Fibroblast of lung (primary cell): ENCODE measurements at regions not wholly inside any gene's neighbourhood (a gene's known extent, or its start where the extent isn't known, plus 50 kb on each side); places are given as distances from the start of the nearest gene placed in this dataset.
"Not testable (repeated sequence)": the region's sequence is repeated elsewhere in the genome, so short reads cannot be mapped to it uniquely, and the experiment has no call there.

Experiments used
- CTCF ChIP-seq, 2 donors: IDR thresholded peaks in 1 of 2; conservative IDR thresholded peaks in 1 of 2; 1 replicate in 1 of 2; 2 replicates in 1 of 2; pipeline ENCODE4 v1.5.1; 2011 to 2012; ENCODE audit warnings: low read length in 2 of 2, control low read depth in 1 of 2, inconsistent platforms in 1 of 2, low read depth in 1 of 2, mild to moderate bottlenecking in 1 of 2
- EZH2 ChIP-seq: IDR thresholded peaks from 2 replicates; pipeline ENCODE4 v1.5.1; 2012; ENCODE audit warnings: low read length, control low read depth, mild to moderate bottlenecking; ENCODE audit errors: missing control alignments

GRCh38 chr12:131439752-131440151, 271.1 kb upstream of the SFSWAP start:
- TF ChIP-seq CTCF (conservative IDR thresholded peaks at IDR 0.05 in 1 of 2, IDR thresholded peaks at IDR 0.05 in 1 of 2; ENCODE audit: low read depth in 1 of 2, low read length in 2 of 2); EZH2: not testable (repeated sequence)
